Fibroblast of the conjunctiva (primary cell): ENCODE measurements at regions not wholly inside any gene's neighbourhood (a gene's known extent, or its start where the extent isn't known, plus 50 kb on each side); places are given as distances from the start of the nearest gene placed in this dataset.

Experiments used
- DNase-seq: peaks from one replicate; pipeline ENCODE4 v3.0.0-alpha.2; 2010; ENCODE audit warnings: low read depth

DNA sequence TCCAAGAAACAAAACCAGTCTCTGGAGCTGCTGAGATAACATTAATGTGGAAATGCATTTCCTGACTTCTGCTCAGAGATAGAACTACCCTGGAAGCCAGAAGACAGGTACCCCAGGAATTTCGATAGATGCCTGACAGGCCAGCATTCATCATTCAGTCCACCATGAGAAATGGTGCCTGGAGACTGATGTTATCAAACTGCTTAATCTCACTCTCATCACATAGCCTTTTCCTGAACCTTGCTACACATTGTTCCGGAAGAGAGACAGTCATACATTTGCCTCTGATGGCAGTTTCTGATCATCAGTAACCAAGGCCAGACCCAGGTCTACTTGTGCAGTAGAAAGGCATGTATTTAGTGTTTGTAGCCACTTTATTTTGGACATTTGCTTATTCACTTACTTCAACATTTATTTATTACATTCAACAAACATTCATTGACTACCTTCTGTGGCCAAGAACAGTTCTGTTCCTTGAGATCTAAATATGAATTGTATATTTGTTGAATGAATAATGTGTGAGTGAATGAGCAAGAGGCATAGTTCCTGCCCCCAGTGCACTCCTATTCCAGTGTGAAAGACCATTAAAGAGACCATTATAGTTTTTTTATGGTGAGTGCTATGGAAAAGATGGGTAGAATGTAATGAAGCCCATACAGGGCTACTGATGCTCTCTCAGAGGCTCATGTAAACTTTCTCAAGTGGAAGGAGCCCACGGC, 485.7 kb downstream of the NUF2 start:
- no peak for DNase-seq

DNA sequence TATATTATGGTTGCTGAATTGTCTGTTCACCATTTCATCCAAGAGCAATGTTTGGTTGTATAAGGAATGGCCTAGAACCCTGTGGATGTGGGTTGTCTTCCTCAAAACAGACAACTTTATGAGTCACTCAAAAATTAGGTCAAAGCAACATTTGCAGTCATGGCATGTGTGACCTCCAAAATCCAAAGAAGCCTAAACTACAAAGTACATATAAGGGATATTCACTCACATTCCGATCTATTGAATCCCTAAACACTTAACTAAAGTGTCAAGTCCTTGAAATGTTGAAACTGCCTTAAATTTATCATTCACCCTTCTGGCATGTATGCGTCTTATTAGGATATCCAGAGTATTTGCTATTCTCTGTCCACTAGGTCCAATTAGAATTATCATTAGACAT, 491.5 kb downstream of the NUF2 start:
- DNase-seq, result no peak

DNA sequence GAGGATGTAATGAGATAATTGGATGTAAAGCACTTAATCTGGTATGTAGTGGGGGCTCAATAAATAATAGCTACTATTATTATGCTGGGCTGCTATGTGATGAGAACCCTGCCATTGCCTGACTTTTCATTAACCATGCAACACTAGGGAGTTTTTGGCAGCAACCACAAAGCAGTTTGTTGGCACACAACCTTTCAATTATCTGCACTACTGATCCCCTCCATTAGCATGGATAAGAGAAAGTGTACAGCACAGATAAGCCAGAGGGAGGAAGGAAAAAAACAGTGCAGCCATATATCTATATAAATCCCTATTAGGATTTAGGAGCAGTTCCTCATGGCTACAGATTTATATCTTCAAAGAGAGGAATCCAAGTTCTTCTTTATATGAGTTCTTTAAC, 498.5 kb downstream of the NUF2 start:
- DNase-seq, result no peak

DNA sequence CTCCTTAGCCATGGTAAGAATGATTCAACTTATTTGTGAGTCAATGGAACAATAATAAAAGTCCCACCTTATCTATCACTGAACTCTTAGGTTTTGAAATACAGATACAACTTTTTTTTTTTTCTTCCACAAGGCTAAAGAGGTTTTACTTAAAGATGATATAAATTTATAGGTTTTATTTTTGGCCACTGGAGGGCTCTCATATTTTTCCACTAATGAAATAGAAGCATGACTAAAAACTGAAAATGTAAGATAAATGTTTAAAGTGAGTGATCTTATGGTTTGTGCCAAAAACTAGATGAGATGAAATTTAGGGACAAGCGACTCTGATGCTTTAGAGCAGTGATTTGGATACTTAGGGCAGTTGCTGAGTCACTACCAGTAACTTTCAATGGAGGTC, 499.0 kb downstream of the NUF2 start:
- DNase-seq, result no peak

DNA sequence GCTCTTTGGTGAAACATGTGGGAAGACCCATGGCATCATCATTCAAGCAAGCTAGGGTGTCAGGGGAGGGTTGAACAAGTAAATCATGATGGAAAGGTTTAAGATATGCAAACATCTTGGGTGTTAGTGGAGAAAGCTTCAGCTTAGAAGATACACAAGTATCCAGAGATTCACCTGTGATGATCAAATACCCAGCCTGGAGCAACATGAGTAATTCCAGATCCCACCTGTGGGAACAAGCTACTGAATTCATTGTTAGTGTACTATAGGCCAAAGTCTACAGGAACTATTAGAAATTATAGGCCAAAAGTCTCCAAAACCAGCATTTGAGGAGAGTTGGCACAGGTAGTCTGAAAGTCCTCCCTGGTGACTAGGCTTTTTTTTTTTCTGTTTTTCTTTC, 499.9 kb downstream of the NUF2 start:
- DNase-seq, result no peak

DNA sequence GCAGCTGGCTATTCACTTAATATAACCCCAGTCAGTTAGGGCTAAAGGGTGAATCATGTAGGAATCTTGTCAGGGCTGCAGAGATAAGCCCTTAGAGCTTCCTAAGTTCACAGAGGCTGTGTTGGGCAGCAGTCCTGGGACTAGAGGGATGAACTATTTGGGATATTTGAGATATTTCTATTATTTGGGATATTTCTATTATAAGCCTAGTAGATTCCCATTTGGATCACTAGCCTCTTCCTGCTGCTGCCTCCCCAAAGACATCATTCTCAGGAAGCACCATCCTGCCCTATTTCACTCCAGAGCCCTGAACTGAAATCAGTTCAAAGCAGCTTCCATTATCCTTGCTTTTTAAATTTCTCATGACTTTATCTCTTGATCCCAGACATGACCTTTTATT, 501.3 kb downstream of the NUF2 start:
- no peak for DNase-seq

DNA sequence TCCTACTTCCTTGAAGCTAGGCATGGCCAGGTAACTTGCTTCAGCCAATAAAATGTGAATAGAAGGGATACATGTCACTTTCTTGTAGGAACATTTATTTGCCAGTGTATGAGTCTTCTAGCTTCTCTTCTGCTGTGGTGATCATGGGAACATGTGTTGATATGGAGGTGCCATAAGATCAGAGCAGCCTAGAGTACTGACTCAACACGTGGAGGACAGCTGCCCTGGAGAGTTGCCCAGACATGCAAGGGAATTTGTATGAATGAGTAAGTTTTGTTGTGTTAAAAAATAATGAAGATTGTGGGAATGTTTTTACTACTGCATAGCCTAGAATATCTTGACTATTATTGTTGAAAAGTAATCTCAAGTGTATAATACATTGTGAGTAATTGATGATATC, 502.3 kb downstream of the NUF2 start:
- peak; percentile 89 for DNase-seq

DNA sequence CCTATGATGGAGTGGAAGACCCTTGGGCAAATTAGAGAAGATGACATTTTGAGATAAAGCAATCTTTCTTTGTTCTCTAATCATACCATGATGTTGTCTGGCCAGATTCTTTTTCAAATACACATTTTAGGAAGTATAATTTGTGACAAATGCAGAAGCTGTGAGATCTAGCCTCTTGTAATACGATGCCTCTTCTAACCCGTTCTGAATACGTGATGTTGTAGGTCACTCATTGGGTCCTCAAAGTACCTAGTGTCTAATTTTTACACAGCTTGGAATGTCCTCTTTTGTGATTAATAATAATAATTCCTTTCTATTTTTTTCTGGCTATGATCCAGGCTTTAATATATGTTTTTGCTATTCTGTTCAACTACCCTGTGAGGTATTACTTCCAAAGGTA, 502.7 kb downstream of the NUF2 start:
- DNase-seq, result no peak

DNA sequence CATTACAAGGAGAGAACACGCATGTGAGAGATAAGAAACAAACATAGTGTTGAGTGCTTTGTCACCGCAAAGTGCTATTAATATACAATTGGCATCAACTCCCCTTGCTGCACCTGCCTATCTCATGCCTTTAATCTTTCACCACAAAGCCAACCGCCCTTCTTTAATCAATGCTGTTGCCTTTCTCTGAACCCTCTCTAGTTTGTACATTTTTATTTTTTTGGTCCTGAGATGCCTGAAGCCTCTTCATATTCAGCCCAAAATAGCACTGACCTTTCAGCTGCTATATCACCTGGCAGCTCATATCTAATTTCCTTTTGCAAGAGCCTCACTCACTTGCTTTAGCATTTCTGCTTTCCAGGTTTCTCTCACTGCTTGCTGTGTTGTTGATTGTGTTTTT, 504.7 kb downstream of the NUF2 start:
- no peak for DNase-seq

DNA sequence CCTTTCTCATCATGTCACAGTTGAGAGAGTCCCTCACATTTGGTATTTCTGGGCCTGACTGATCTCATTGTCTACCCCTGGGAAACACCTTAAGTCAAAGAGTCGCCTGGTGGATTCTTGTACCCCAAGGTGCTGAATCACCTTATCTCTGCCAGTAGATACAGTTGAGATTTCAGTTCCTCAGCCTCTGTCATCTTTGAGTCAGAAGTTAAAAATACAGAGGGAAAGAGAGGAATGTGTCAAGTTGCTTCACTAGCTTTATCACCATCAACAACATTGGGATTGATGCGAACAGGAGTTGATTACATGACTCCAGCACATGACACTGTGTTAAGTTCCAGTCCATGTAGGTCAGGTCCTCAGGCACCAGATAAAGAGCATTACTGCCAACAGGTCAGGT, 513.0 kb downstream of the NUF2 start:
- no peak for DNase-seq

DNA sequence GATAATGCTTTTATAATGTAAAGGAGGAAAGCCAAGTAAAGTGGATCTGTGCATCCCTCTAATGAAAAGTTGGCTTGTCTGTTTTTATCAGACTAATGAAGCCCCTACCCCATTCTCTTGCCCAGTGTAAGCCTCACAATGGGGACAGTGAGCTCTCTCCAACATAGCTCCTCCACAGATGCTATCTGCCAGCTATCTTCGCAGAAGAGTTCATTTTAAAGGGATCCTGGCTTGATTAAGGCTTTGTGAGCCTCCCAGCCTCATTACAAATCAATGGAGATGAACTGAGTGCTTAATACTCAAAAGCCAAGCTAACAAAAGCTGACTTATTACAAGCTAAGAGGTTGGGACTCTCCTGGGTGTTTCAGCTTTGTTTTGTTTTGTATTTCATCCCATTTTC, 514.7 kb downstream of the NUF2 start:
- DNase-seq, result no peak

DNA sequence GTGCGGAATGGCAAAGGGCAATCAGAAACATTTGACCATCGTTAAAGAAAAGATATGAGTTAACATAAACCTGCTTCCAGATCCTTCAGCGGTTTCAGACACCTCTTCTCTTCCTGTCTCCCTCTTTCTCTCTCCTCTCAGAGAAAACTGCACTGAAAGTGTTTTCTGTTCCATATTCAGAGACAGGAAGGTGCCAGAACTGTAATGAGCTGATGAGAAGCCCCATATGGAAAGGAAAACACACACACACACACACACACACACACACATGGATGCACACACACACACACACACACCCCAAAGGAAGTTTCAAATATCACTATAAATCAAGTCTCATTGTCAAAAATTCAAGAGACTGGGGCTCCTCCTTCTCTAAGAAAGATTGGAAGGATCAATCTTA, 515.5 kb downstream of the NUF2 start:
- no peak for DNase-seq

DNA sequence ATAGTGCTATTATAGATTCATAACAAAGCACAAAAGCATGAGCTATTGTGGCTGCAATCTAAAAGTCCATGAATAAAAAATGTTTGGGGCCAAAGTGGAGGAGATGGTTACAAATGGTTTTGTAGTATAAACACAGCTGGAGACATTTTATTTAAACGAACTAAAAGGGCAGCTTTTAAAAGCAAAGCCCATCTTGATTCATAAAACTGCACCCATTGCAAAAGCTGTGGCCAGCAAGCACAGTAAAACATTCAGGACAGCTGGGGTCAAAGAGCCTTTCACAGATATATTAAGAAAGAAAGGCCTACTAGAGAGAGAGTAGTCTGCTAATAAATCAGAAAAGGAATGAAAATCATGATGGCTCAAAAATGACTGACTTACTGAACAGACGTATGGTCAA, 520.8 kb downstream of the NUF2 start:
- DNase-seq, result no peak

DNA sequence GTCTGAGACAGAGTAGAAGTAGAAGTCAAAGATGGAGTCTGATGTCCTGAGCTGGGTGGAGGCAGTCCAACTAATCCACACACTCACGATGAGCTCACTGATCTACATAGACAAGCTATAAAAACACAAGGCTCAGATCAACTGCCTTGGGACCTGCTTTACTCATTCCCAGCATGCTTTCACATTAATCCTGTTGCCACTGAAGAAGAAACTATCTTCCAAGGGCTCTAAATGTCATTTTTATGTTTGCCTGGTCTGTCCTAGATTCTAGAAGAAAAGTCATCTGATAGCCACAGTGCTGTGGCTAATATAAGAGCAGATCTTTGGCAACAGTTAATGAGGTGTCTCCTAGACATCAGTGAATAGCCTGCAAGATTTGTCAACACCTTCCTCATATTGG, 522.7 kb downstream of the NUF2 start:
- peak; percentile 45 for DNase-seq

DNA sequence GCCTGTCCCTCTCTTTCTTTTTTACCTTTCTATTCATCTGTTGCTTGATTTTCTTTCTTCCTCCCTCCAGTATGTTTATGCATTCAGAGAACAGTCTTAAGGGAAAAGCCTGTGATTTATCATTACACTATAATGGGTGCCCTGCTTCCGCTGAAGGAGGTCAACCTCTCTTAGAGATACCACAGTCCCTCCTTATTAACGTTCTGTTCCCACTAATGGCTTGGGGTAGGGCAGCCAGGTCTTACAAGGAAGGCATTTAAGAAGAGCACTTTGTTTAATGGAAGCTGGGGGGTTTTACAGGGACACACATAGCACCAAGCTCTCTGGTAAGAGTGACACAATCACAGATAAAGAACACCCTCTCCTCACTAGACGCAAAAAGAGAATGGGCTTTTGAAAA, 523.5 kb downstream of the NUF2 start:
- no peak for DNase-seq

DNA sequence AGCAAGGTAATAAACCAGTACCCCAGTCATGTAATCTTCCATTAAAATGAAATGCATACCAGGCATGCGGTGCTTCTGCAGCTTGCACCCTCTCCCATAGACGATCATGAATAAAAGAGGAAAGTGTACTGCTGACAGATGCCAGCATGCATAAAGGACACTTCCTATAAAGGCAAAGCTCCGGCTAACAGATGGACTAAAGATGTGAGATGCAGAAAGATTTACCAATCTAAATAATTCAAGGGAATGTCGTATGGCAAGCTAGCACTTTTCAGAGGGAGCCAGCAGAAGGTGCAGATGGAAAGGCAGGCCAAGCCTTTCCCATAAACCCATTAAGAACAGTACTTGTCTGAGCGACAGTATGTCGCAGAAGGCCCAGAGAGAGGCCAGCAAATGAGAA, 542.0 kb downstream of the NUF2 start:
- no peak for DNase-seq

DNA sequence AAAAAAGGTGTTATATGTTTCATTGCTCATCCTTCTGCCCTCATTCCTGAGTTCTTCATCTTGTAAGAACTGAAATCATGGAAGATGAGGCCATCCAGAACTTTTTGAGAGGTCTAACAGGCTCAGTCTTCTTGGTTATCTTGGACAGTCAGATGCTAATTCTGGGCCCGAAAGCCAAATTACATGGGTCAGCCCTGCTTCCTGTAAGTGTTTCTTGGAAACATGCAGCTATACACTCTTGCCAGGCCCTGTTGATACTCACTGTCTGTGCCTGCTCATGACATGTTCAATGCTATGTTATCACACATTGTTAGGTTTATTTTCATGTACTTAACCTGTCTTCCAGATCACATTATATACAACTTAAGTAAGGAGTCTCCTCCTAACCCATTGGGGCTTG, 542.5 kb downstream of the NUF2 start:
- DNase-seq, result no peak

DNA sequence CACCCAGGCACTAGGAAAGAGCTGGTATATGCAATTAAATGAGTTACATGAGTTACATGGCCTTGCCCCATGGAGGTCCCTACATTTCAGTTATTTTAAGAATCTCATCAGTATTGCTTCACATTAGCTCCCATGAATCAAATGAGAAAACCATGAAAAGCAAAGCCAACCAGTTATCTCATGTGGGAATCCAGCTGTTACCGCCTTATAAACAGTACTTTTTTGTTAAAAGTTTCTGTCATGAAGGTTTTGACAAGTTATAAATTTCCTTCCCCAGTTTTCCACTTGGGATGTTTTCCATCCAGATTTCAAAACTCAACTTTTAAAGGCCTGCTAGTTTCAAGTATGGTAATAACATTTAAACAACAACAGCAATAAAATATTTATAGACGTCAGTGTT, 544.8 kb downstream of the NUF2 start:
- no peak for DNase-seq

DNA sequence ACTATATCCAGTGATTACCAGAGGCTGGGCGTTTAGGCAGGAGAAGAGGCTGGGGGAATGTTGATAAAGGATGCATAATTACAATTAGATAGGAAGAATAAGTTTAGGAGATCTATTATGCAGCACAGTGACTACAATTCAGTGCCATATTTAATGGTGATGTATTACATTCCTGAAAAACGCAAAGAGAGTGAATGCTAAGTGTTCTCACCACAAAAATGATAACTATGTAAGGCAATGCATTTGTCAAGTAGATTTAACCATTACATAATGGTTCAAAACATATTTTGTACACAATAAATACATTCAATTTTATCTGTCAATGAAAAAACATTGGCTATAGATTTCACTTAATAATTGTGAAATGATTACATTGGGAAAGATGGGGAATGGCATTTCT, 548.9 kb downstream of the NUF2 start:
- no peak for DNase-seq

DNA sequence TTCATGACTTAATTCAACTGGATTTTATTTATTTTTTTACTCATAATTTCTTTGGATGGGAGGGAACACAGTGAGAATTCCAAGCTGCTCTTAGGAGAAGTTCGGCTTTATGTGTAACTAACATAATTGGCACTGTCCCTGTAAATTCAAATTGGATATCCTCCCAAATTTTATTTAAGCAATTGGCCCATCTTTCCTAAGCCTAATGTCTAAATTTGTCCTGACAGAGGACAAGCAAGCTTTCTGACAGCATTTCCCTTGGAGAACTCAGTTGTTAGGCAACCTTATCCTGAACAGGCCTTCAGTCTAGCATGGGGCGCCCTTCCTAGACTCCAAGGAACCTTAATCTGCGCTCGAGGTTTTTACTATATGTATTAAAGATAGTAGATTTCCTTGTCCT, 550.3 kb downstream of the NUF2 start:
- no peak for DNase-seq

DNA sequence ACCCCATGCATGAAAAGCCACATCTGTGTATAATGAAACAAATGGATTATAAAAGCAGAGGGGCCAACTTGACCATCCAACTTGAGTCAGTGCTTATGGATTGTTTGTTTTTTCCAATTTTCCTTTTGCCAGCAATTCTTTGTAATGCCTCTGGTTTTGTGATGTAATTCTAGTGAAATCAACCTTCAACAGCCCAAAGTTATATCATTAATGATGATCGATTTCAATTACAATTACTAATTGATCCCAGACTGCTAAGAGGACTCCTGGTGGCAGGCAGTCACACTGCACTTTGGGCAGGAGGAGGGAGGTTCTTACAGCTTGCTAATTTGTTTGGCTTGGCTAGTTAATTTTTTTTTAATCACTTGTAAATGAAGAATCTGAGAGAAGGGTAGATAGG, 552.3 kb downstream of the NUF2 start:
- no peak for DNase-seq

DNA sequence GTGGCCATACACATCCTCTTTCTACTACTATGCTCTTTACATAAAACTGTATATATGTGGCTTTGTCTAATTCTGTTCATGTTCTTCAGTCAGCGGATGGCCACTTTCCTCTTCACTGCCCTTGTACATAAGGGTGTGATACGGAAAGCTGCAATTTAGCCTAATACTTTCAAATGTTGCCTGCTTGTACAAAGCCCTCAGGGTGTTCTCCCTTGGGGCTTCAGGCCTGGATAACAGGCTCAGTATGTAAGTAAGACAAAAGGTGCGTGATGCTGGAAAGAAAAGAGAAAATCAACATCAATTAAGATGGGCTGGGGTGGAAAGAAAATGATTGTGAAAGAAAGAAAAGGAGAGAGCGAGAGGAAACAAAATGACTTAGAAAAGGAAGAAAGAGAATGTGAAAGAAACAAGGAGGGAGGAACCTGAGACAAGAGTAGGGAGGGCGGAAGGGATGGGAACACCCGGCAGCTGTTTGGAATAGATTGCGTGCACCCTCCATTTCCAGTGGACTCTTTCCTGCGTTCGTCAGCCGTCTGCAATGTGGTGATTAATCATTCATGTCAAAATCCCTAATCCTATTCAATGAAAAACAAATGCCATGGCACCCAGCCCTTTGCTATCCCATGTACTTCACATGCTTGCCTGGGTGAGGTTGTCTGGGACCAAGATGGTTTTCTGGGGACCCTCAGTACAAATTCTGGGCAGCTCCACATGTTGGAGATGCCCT, 553.6 kb downstream of the NUF2 start:
- DNase-seq, result peak; percentile 93

DNA sequence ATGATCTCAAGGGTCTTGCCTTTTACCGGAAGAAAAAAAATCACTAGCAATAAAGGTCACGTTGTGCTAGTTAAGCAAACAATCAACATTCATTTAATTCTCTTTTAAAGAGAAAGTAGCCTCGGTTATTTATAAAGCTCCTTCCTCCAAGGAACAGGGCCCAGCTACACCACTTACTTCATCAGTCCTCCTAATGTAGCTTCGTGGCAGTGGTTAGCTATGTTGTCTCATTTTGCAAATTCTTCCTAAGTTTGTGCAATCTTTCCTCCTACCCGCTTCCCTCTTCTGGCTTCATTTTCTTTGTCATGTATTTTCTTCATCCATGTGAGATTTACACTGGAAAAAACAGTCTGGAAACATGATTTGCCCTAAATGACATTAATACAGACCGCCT, 554.2 kb downstream of the NUF2 start:
- peak; percentile 83 for DNase-seq

DNA sequence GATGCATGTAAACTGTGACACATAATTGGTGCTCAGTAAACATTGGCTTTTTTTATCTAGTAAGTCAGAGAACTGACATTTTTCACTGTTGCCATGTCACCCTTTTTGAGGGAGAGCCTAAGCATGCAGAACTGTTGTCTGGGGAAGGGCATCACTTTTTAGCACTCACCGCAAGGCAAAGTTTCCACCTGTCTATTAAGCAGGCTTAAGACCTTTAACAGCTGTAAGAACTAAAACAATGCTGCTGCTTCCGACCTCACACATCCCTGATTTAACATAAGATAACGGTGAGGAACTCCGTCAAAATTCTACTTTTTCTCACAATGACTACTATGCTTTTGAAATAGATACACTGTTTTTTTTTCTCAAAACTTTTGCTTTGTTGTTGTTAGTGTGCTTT, 554.8 kb downstream of the NUF2 start:
- no peak for DNase-seq
